LNCaP clone FGC (cell line): ENCODE measurements at regions not wholly inside any gene's neighbourhood (a gene's known extent, or its start where the extent isn't known, plus 50 kb on each side); places are given as distances from the start of the nearest gene placed in this dataset.
A peak's percentile ranks its signal among the peaks of the same experiment; 100 is the strongest.

Source experiments
- DNase-seq: peaks from one replicate; pipeline ENCODE4 v3.0.0-alpha.2; 2011; ENCODE audit warnings: low read depth
- H3K4me3 ChIP-seq: 2 replicates; pipeline ENCODE4 v1.5.1; 2011; ENCODE audit warnings: mild to moderate bottlenecking, low read depth, low read length, control low read depth
- TF ChIP-seq, protein P1 (sequence below): IDR thresholded peaks from 2 replicates; pipeline ENCODE4 v1.5.1; 2012; ENCODE audit warnings: mild to moderate bottlenecking; ENCODE audit not compliant: control insufficient read depth, insufficient read depth; ENCODE audit errors: extremely low read depth

DNA sequence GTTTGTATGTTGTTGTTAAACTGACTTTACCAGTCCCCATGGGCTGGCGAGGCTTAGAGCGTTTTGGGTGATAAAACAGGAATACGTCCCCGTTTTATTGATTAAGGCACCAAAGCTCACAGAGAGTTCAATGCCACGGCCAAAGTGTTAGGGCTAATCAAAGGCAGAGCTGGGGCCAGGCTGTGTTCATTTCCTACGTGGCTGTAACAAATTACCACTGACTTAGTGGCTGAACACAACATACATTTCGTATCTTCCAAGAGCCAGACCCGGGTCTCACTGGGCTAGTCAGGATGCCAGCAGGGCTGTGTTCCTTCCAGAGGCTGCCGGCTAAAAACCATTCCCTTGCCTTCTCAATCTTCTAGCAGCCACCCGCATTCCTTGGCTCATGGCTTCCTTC is 94.4 kb upstream of the HABP2 start:
- no peak overlapping the region for H3K4me3 ChIP-seq
- TF ChIP-seq, protein P1, sequence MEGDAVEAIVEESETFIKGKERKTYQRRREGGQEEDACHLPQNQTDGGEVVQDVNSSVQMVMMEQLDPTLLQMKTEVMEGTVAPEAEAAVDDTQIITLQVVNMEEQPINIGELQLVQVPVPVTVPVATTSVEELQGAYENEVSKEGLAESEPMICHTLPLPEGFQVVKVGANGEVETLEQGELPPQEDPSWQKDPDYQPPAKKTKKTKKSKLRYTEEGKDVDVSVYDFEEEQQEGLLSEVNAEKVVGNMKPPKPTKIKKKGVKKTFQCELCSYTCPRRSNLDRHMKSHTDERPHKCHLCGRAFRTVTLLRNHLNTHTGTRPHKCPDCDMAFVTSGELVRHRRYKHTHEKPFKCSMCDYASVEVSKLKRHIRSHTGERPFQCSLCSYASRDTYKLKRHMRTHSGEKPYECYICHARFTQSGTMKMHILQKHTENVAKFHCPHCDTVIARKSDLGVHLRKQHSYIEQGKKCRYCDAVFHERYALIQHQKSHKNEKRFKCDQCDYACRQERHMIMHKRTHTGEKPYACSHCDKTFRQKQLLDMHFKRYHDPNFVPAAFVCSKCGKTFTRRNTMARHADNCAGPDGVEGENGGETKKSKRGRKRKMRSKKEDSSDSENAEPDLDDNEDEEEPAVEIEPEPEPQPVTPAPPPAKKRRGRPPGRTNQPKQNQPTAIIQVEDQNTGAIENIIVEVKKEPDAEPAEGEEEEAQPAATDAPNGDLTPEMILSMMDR, result no peak
- DNase-seq, result no peak

DNA sequence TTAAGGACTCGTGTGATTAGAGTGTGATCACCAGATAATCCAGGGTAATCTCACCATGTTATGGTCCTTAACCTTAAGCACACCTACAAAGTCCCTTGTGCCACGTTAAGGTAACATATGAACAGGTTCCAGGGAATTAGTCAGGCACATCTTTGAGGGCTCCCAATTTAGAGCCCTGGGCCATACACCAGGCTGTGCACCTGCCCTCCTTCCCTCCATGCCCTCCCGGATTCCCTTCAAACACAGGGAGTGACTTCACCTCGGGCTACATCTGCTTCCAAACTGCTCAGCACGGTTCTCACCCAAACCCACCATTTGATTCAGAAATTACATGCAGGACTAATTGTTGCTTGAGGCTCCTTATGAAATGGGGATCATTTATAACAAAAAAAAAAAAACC is 93.9 kb upstream of the HABP2 start:
- H3K4me3 ChIP-seq, result no peak overlapping the region
- TF ChIP-seq, protein P1, result no peak
- DNase-seq, result no peak

DNA sequence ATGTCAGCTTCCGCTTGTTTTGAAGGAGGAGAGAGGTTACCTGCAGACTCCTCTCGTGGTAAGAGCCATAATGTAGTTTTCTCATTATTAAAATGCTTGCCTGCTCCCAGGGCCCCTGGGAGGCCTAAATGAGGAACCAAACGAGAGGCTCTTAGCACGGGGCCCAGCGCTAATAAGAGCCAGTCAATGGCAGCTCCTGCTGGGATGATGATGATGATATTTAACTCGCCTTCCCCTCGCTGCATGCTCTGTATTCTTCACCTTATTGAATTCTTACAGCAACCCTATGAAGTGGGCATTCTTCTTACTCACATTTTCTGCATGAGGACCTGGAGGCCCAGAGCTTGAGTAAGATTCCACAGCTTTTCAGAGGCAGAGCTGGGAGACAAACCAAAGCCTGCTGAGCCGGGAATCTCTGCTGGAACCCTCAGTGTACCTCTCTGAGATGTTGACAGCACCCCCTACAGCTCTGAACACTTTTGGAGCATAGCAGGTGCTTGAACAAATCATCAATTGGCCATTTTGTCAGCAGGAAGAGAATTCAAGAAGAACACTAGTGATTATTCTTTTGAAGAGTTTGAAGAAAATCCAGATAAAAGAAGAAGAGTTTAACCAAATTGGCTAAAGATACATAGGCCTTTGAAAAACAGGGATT is 93.1 kb upstream of the HABP2 start:
- no peak for DNase-seq
- TF ChIP-seq, protein P1, result no peak
- no peak overlapping the region for H3K4me3 ChIP-seq

DNA sequence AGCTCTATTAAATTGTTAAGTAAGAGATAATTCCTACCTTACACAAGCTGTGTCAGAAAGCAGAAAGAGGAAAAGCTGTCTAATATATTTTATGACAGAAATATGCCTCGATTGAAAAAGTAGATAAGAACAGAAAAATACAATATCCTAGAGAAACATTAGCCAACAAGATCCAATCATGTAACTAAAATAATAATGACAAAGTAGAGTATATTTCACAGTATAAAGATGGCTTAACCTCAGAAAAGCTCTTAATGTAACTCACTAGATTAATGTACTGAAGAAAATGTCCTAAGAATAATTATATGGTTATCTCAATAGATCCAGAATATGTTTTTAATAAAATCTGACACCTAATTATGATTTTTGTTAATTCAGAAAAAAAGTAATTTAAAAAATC is 89.8 kb upstream of the HABP2 start:
- H3K4me3 ChIP-seq, result no peak overlapping the region
- no peak for DNase-seq
- TF ChIP-seq, protein P1, result no peak

DNA sequence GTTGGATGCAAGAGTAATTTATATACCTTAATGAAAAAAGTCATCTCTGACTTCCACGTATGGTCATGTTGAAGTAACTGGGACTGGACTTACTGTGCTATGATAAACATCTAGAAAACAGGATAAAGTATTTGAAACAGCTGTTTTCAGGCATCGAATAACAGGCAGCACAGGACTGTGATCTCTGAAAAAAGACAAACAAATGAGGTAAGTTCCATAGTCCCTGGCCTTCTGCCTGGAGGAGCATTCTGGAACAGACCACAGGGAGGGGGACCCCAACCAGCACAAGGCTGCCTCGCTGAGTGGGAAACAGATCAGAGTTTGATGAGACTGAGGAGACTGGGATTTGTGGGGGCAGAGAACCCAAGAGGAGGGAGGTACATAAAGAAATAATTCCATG is 89.1 kb upstream of the HABP2 start:
- TF ChIP-seq, protein P1, result no peak
- DNase-seq, result peak; percentile 26
- H3K4me3 ChIP-seq, result no peak overlapping the region

DNA sequence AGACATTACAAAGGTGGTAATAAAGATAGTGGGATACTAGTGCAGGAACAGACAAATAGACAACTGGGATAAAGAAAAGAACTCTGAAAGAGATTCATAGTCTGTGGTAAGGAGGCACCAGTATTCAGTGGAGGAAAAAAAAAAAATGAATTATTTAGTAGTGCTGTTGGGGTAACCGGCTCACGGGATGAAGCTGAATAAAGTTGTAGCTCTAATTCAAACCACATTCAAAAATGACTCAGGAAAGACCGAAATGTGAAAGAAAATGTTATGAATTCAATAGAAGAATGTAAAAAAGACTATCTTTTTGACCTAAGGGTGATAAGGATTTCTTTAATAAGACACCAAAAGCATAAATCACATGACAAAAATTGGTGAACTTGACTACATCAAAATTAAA is 83.1 kb upstream of the HABP2 start:
- no peak for DNase-seq
- H3K4me3 ChIP-seq, result no peak overlapping the region
- TF ChIP-seq, protein P1, result no peak

DNA sequence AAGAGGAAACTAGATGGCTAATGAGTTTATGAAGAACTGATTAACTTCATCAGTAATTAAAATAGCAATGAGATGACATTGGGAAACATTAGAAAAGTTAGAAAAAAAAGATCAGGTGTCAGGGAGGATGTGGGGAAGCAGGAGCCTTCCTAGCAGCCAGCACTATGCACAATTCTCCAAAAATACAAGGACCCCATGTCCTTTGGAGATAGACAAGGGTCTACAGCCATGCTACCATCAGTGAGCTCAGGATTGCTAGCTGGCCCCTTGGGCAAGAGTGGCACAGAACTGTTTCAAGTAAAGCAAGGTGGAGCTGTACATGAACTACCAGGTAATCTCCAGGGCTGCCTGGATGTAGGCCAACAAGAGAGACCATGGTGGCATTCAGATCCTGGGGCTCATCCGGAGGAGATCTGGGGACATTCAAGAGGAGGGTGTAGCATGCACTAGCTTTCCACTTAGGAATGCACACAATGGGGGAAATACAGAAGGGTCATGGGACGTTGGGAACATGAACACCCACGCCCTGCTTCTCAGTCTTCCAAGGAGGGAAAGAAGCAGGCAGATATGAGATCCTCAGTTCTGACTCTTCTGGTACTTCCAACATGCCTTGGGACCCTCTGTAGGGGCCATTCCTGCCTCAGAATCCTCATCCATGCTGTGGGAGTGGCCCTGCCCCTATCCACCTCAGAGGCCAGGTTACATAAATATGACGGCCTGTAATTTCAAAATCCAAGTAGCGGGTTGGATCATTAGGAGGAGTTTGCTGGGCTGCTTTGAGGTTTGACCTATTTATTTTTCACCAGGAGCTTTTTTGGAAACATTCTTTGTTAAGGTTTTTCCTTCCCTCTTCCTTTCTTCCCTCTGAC is 82.2 kb upstream of the HABP2 start:
- TF ChIP-seq, protein P1, result no peak
- no peak overlapping the region for H3K4me3 ChIP-seq
- DNase-seq, result no peak
